ENCODE measurements at regions not wholly inside any gene's neighbourhood (a gene's known extent, or its start where the extent isn't known, plus 50 kb on each side); places are given as distances from the start of the nearest gene placed in this dataset.

- no peaks in the 10 kb centered on the region for H3K4me1 Mint-ChIP-seq (ENCODE audit: low read depth, unreplicated experiment)
- ChIA-PET CTCF (no interaction called here), POLR2A (no interaction called here)
- no peaks in the 10 kb centered on the region for H3K4me1 ChIP-seq
- intact Hi-C loops (cut with micrococcal nuclease; ENCODE audit: unreplicated experiment) = no loop called here
- H3K4me3 Mint-ChIP-seq (ENCODE audit: unreplicated experiment) = no peak overlapping the region
- no peak for TF ChIP-seq CTCF (IDR thresholded peaks at IDR 0.05; ENCODE audit: insufficient read depth in 1 of 2, low read depth in 1 of 2, low read length in 1 of 2, severe bottlenecking in 1 of 2, unreplicated experiment in 1 of 2)
- H3K4me3 ChIP-seq (ENCODE audit: low read depth, low read length) = no peak overlapping the region
- no peaks in the 10 kb centered on the region for H3K36me3 Mint-ChIP-seq (ENCODE audit: insufficient read depth, unreplicated experiment)
- no peak overlapping the region for H3K27ac Mint-ChIP-seq (ENCODE audit: unreplicated experiment)
- no peaks in the 10 kb centered on the region for H3K9me3 ChIP-seq
- BruUV-seq (replicated peaks) = no TSS peak
- H3K9me3 Mint-ChIP-seq (ENCODE audit: unreplicated experiment) = no peaks in the 10 kb centered on the region
- H3K27me3 ChIP-seq (replicated peaks; ENCODE audit: control insufficient read depth, insufficient read depth, low read length) = no peaks in the 10 kb centered on the region; the same call in 1 of the 2 replicates
- no peak for DNase-seq
- no peaks in the 10 kb centered on the region for H3K27me3 Mint-ChIP-seq (ENCODE audit: insufficient read depth, unreplicated experiment)
- no peaks in the 10 kb centered on the region for H3K36me3 ChIP-seq (ENCODE audit: control insufficient read depth, insufficient read depth, low read length)
Observed at GRCh38 chr2:212814941-212815340, 276.3 kb upstream of the ERBB4 start.

DNA sequence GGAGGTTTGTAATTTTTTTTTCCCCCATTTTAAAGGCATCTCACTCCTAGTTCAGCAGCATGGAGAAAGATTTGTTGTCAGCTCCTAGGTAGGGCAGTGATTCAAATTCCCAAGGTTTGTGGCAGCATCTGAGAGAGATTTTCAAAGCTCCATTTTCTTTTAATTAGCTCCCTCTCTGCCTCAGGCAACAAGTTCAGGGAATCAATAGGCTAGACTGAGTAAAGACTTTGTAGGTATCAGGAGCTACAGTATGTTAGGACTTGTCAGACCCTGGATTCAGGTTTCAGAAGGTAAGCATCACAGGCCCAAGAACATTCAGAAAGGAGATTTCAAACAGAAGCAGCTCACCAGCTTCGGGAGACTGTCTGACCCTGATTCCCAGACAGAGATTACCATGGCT lies 273.3 kb upstream of the ERBB4 start:
- Histone ChIP-seq H3K4me1 (no peaks in the 10 kb centered on the region), H3K36me3 (ENCODE audit: control insufficient read depth, insufficient read depth, low read length) (no peaks in the 10 kb centered on the region), H3K9me3 (no peaks in the 10 kb centered on the region), H3K27me3 (replicated peaks; ENCODE audit: control insufficient read depth, insufficient read depth, low read length) (no peaks in the 10 kb centered on the region; the same call in 1 of the 2 replicates), H3K4me3 (ENCODE audit: low read depth, low read length) (no peak overlapping the region)
- Mint-ChIP-seq H3K4me1 (ENCODE audit: low read depth, unreplicated experiment) (no peaks in the 10 kb centered on the region), H3K27me3 (ENCODE audit: insufficient read depth, unreplicated experiment) (no peaks in the 10 kb centered on the region), H3K9me3 (ENCODE audit: unreplicated experiment) (no peaks in the 10 kb centered on the region), H3K36me3 (ENCODE audit: insufficient read depth, unreplicated experiment) (no peaks in the 10 kb centered on the region), H3K4me3 (ENCODE audit: unreplicated experiment) (no peak overlapping the region), H3K27ac (ENCODE audit: unreplicated experiment) (no peak overlapping the region)
- POLR2A ChIA-PET = interaction anchor here (0.5 kb wide), 1 partner anchor 725 kb away, joined by 3 read pairs; no protein-coding TSS in a partner anchor
- TF ChIP-seq CTCF (IDR thresholded peaks at IDR 0.05; ENCODE audit: insufficient read depth in 1 of 2, low read depth in 1 of 2, low read length in 1 of 2, severe bottlenecking in 1 of 2, unreplicated experiment in 1 of 2) = no peak
- DNase-seq = no peak
- CTCF ChIA-PET = no interaction called here
- intact Hi-C loops (cut with micrococcal nuclease; ENCODE audit: unreplicated experiment) = no loop called here
- no TSS peak for BruUV-seq (replicated peaks)

DNA sequence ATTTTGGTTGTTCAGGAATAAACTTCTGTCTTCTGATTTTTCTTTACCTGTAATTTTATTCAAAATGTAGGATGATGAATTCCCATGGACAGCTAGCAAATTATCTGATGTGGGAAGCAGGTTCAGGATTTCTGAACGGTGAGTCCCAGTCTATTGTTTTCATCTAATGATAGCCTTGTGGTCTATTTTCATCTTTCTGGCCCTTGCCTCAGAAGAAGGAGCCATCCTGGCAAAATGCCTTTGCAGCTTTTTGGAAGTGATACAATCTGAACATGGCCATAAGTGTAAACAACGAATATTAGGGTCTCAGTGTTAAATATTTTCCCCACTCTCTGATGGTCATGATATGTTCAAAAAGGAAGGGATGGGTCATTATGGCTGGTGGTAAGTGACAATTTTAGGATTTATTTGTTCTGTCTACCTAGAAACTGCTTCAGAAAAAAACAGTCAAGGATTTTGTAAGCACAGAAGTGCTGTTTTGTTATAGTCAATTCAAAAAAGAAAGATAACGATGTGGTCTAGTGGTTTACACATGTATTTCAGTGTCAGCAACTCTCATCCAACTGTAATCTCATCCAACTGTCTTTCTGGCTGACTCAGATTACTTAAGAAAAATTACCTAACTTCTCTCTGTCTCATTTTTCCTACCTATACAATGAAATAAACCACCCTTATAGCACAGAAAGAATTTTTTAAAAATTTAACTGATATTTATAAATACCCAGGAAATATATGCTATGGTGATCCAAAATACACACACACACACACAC lies 272.6 kb upstream of the ERBB4 start:
- no peaks in the 10 kb centered on the region for H3K36me3 ChIP-seq (ENCODE audit: control insufficient read depth, insufficient read depth, low read length)
- no peak overlapping the region for H3K4me3 ChIP-seq (ENCODE audit: low read depth, low read length)
- Mint-ChIP-seq H3K36me3 (ENCODE audit: insufficient read depth, unreplicated experiment) (no peaks in the 10 kb centered on the region), H3K27ac (ENCODE audit: unreplicated experiment) (no peak overlapping the region), H3K9me3 (ENCODE audit: unreplicated experiment) (no peaks in the 10 kb centered on the region), H3K4me1 (ENCODE audit: low read depth, unreplicated experiment) (no peaks in the 10 kb centered on the region), H3K27me3 (ENCODE audit: insufficient read depth, unreplicated experiment) (no peaks in the 10 kb centered on the region), H3K4me3 (ENCODE audit: unreplicated experiment) (no peak overlapping the region)
- ChIA-PET CTCF (no interaction called here), POLR2A (no interaction called here)
- no peaks in the 10 kb centered on the region for H3K4me1 ChIP-seq
- no TSS peak for BruUV-seq (replicated peaks)
- H3K27me3 ChIP-seq (replicated peaks; ENCODE audit: control insufficient read depth, insufficient read depth, low read length) = no peaks in the 10 kb centered on the region; the same call in 1 of the 2 replicates
- DNase-seq = no peak
- TF ChIP-seq CTCF (IDR thresholded peaks at IDR 0.05; ENCODE audit: insufficient read depth in 1 of 2, low read depth in 1 of 2, low read length in 1 of 2, severe bottlenecking in 1 of 2, unreplicated experiment in 1 of 2) = no peak
- no peaks in the 10 kb centered on the region for H3K9me3 ChIP-seq
- intact Hi-C loops (cut with micrococcal nuclease; ENCODE audit: unreplicated experiment) = no loop called here

All from Caco-2 (cell line).